ENCODE measurements at regions not wholly inside any gene's neighbourhood (a gene's known extent, or its start where the extent isn't known, plus 50 kb on each side); places are given as distances from the start of the nearest gene placed in this dataset.

DNA sequence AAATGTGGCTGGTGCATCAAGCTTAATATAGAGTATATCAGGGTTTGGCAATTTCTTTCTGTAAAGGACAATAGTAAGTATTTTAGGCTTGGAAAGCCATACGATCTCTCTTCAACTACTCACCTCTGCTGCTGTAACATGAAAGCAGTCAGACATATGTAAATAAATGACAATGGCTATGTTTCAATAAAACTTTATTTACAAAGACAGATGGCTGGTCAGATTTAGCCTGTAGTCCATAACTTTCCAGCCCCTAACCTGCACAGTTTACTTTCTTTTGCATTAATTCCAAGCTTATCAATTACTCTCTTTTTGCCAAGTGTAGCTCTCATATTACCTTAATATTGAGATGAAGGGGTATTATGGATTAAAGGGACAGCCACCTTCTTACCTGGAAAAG, 83.1 kb downstream of the LRATD1 start:
- ATAC-seq (ENCODE audit: insufficient read depth, low FRiP score) (no peak), DNase-seq (no peak)
- Histone ChIP-seq H3K27ac (ENCODE audit: low read depth in 1 of 2, low read length in 1 of 2) (no peak overlapping the region), H3K4me3 (no peak overlapping the region), H3K4me1 (ENCODE audit: control insufficient read depth in 5 of 5, insufficient read depth in 5 of 5, low read length in 5 of 5) (peaks cover 0 to 9% (median 0%) of the 10 kb centered on the region in 5 donors), H3K9ac (ENCODE audit: insufficient read depth in 1 of 2, low read length in 2 of 2) (no peak overlapping the region), H3K36me3 (ENCODE audit: control insufficient read depth in 4 of 4, insufficient read depth in 4 of 4, low read length in 4 of 4) (no peaks in the 10 kb centered on the region), H3K27me3 (ENCODE audit: control insufficient read depth in 3 of 3, insufficient read depth in 3 of 3, low read length in 2 of 3) (no peaks in the 10 kb centered on the region), H3K9me3 (ENCODE audit: control insufficient read depth in 4 of 4, insufficient read depth in 3 of 4, low read length in 3 of 4) (peaks cover 0 to 2% (median 0%) of the 10 kb centered on the region in 4 donors)
- no peak for TF ChIP-seq CTCF (IDR thresholded peaks at IDR 0.05; ENCODE audit: control extremely low read depth, extremely low read depth)
- WGBS, 2 donors: 84 to 91% methylated on average over 1 of the region's 1 CpG

- no peak for TF ChIP-seq CTCF (IDR thresholded peaks at IDR 0.05; ENCODE audit: control extremely low read depth, extremely low read depth)
- Histone ChIP-seq H3K27me3 (ENCODE audit: control insufficient read depth in 3 of 3, insufficient read depth in 3 of 3, low read length in 2 of 3) (no peaks in the 10 kb centered on the region), H3K9me3 (ENCODE audit: control insufficient read depth in 4 of 4, insufficient read depth in 3 of 4, low read length in 3 of 4) (peaks cover 0 to 2% (median 0%) of the 10 kb centered on the region in 4 donors), H3K9ac (ENCODE audit: insufficient read depth in 1 of 2, low read length in 2 of 2) (no peak overlapping the region), H3K4me1 (ENCODE audit: control insufficient read depth in 5 of 5, insufficient read depth in 5 of 5, low read length in 5 of 5) (peaks cover 0 to 9% (median 0%) of the 10 kb centered on the region in 5 donors), H3K4me3 (no peak overlapping the region), H3K36me3 (ENCODE audit: control insufficient read depth in 4 of 4, insufficient read depth in 4 of 4, low read length in 4 of 4) (no peaks in the 10 kb centered on the region), H3K27ac (ENCODE audit: low read depth in 1 of 2, low read length in 1 of 2) (no peak overlapping the region)
- no peak for ATAC-seq (ENCODE audit: insufficient read depth, low FRiP score)
- DNase-seq: no peak
- WGBS, 2 donors: 23 to 36% methylated on average over 1 of the region's 1 CpG
These were observed 83.8 kb downstream of the LRATD1 start for GRCh38 chr2:14716319-14716718.

DNA sequence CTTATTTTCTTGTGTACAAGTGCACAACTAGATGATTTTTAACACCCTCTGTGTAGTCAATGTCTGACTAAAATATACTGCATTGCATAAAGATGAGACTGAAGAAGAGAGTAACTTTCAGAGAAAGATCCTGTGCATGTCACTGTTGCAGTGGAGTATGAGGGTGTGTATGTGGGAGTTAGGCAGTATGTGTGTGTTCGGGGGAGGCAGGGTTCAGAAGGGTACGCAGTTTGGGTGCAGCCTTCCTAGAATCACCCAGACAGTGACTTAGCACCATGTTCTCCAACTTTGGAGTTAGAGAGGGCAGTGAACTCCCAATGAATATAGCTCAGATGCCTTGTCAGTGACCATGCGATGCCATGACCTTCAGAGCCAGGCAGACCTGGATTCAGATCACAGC, 84.6 kb downstream of the LRATD1 start:
- WGBS, 2 donors: 90 to 94% methylated on average over 3 of the region's 3 CpGs
- H3K27ac ChIP-seq (ENCODE audit: low read depth in 1 of 2, low read length in 1 of 2): no peak overlapping the region
- TF ChIP-seq CTCF (IDR thresholded peaks at IDR 0.05; ENCODE audit: control extremely low read depth, extremely low read depth): no peak
- no peaks in the 10 kb centered on the region for H3K27me3 ChIP-seq (ENCODE audit: control insufficient read depth in 3 of 3, insufficient read depth in 3 of 3, low read length in 2 of 3)
- DNase-seq: no peak
- H3K4me1 ChIP-seq (ENCODE audit: control insufficient read depth in 5 of 5, insufficient read depth in 5 of 5, low read length in 5 of 5): peaks cover 0 to 7% (median 0%) of the 10 kb centered on the region in 5 donors
- no peak for ATAC-seq (ENCODE audit: insufficient read depth, low FRiP score)
- H3K9ac ChIP-seq (ENCODE audit: insufficient read depth in 1 of 2, low read length in 2 of 2): no peak overlapping the region
- peaks cover 0 to 2% (median 0%) of the 10 kb centered on the region in 4 donors for H3K9me3 ChIP-seq (ENCODE audit: control insufficient read depth in 4 of 4, insufficient read depth in 3 of 4, low read length in 3 of 4)
- no peaks in the 10 kb centered on the region for H3K36me3 ChIP-seq (ENCODE audit: control insufficient read depth in 4 of 4, insufficient read depth in 4 of 4, low read length in 4 of 4)
- no peak overlapping the region for H3K4me3 ChIP-seq

DNA sequence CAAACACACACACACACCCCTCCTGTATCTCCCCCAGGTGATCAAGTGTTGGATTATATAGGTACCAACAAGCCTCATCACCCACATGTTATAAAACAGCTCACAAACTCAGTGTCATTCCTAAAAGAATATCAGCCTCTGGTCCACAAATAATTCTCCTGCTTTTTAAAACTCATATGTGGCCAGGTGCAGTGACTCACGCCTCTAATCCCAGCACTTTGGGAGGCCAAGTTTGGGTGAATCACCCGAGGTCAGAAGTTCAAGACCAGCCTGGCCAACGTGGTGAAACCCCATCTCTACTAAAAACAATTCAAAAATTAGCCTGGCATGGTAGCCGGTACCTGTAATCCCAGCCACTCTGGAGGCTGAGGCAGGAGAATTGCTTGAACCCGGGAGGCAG, 87.8 kb downstream of the LRATD1 start:
- Histone ChIP-seq H3K36me3 (ENCODE audit: control insufficient read depth in 4 of 4, insufficient read depth in 4 of 4, low read length in 4 of 4) (no peaks in the 10 kb centered on the region), H3K4me1 (ENCODE audit: control insufficient read depth in 5 of 5, insufficient read depth in 5 of 5, low read length in 5 of 5) (no peaks in the 10 kb centered on the region), H3K27me3 (ENCODE audit: control insufficient read depth in 3 of 3, insufficient read depth in 3 of 3, low read length in 2 of 3) (no peaks in the 10 kb centered on the region), H3K4me3 (no peak overlapping the region), H3K9ac (ENCODE audit: insufficient read depth in 1 of 2, low read length in 2 of 2) (no peak overlapping the region), H3K9me3 (ENCODE audit: control insufficient read depth in 4 of 4, insufficient read depth in 3 of 4, low read length in 3 of 4) (no peaks in the 10 kb centered on the region), H3K27ac (ENCODE audit: low read depth in 1 of 2, low read length in 1 of 2) (no peak overlapping the region)
- DNase-seq (no peak), ATAC-seq (ENCODE audit: insufficient read depth, low FRiP score) (no peak)
- 80% methylated on average over 5 of the region's 5 CpGs for WGBS, 2 donors
- TF ChIP-seq CTCF (IDR thresholded peaks at IDR 0.05; ENCODE audit: control extremely low read depth, extremely low read depth): no peak

All from lung (tissue), 11 donors.